Sigmoid colon (tissue), 6 donors: ENCODE measurements at regions not wholly inside any gene's neighbourhood (a gene's known extent, or its start where the extent isn't known, plus 50 kb on each side); places are given as distances from the start of the nearest gene placed in this dataset.

Experiments
- DNase-seq: peaks from one replicate; pipeline ENCODE4 v3.0.0-alpha.2; 2019
- H3K27ac ChIP-seq, 4 donors: fragments of 200-600 bp; sonication (generic); one replicate each; pipeline ENCODE4 v1.5.1; 2016 to 2019; ENCODE audit warnings: mild to moderate bottlenecking in 1 of 4
- H3K27me3 ChIP-seq, 3 donors: fragments of 200-600 bp; sonication (generic); one replicate each; pipeline ENCODE4 v1.5.1; 2019; ENCODE audit warnings: mild to moderate bottlenecking in 1 of 3
- H3K36me3 ChIP-seq, 4 donors: fragments of 200-600 bp; sonication (generic); one replicate each; pipeline ENCODE4 v1.5.1; 2016 to 2019
- H3K4me1 ChIP-seq, 4 donors: fragments of 200-600 bp; sonication (generic); one replicate each; pipeline ENCODE4 v1.5.1; 2017 to 2019
- H3K4me3 ChIP-seq, 4 donors: fragments of 200-600 bp; sonication (generic); one replicate each; pipeline ENCODE4 v1.5.1; 2017 to 2019; ENCODE audit warnings: mild to moderate bottlenecking in 2 of 4, moderate library complexity in 1 of 4
- H3K9me3 ChIP-seq, 4 donors: fragments of 200-600 bp in 3 of 4; sonication (generic) in 3 of 4; one replicate each; pipeline versions ENCODE4 v1.5.1 to v1.6.1; 2013 to 2019
- EP300 ChIP-seq, 4 donors: sonication (generic); formaldehyde crosslinking; IDR thresholded peaks; one replicate each; pipeline ENCODE4 v1.6.1; 2017; ENCODE audit warnings: antibody characterized with exemption in 4 of 4
- POLR2A ChIP-seq, 2 donors: fragments of 450-650 bp; IDR thresholded peaks; one replicate each; pipeline ENCODE4 v1.6.1; 2016; ENCODE audit warnings: antibody characterized with exemption in 2 of 2, mild to moderate bottlenecking in 2 of 2, moderate library complexity in 2 of 2
- POLR2AphosphoS5 ChIP-seq, 4 donors: sonication (generic); formaldehyde crosslinking; IDR thresholded peaks; one replicate each; pipeline ENCODE4 v1.6.1; 2017; ENCODE audit warnings: antibody characterized with exemption in 4 of 4
- WGBS, 2 donors: extraction: QIAGEN DNeasy Blood & Tissue Kit; methylation state at CpG; one replicate each; pipeline ENCODE4 v1.1.7; 2013; 5-methylcytosine and 5-hydroxymethylcytosine counted together
- intact Hi-C: fragments of 100-400 bp; cut with DNase I; formaldehyde crosslinking; loops from one replicate; pipeline ENCODE4 v1.15.1; 2023
- TF ChIP-seq, protein P1 (sequence below), 4 experiments: fragments of 450-650 bp in 3 of 4; fragments of 200-600 bp in 1 of 4; IDR thresholded peaks; one replicate each; pipeline ENCODE4 v1.5.1; 2016 to 2019; ENCODE audit warnings: antibody characterized with exemption in 4 of 4, mild to moderate bottlenecking in 3 of 4, moderate library complexity in 2 of 4
- donor health status: healthy with polysubstance abuse.
- donor health status: healthy.

DNA sequence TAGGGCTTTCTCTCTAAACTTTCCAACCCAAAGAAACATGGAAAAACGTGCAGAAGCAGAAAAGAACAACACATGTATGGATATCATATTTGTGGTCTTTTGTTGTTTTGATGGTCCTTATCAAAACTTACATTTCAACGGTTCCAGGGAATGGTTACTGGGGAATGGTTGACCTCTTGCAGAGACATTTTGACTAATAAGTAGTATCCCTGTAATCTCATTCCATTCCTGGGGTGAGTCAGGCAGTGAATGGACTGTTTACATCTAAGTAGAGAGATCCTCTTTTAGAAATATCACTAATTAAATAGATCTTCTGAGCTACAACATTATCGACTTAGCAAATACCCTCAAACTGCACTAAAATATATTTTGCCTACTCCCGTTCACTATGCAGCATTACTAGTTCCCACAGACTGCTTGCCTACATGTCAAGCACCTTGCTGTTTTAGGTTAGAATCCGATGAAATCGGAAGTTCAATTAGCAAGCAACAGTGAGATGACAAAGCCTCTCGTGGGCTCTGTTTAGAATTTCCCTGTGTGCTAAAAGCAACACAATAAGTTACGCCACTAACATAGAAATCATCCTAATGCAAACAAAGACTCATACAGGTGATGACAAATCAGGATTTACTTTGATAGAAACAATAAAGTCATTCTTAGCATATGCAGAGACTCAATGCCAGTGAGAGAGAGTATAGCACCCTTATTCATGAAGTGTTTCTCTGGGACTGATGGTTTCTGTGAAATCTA, 797.7 kb upstream of the ARGLU1 start:
- H3K36me3 ChIP-seq = no peaks in the 10 kb centered on the region

DNA sequence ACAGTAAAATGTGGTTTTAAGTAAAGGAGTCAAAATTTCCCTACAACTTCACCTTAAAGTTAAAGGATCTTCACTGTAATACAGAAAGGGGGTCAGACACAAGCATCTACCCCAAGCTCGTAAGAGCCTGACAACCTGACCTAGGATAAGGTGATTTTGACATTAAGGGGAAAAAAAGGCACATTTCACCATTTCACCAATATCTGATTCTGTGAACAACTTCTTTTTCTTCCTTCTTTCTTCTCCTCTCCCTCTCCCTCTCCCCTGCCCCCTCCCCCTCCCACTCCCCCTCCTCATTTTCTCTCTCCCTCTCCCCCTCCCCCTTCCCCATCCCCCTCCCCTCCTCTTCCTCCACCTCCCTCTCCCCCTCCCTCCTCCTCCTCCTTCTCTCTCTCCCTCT, 796.7 kb upstream of the ARGLU1 start:
- Histone ChIP-seq H3K27me3 (no peaks in the 10 kb centered on the region), H3K4me3 (no peak overlapping the region), H3K27ac (no peak overlapping the region), H3K9me3 (no peaks in the 10 kb centered on the region), H3K36me3 (no peaks in the 10 kb centered on the region), H3K4me1 (no peaks in the 10 kb centered on the region)
- intact Hi-C loops = no loop called here
- no peak for TF ChIP-seq POLR2AphosphoS5 (IDR thresholded peaks at IDR 0.05)
- TF ChIP-seq, protein P1, sequence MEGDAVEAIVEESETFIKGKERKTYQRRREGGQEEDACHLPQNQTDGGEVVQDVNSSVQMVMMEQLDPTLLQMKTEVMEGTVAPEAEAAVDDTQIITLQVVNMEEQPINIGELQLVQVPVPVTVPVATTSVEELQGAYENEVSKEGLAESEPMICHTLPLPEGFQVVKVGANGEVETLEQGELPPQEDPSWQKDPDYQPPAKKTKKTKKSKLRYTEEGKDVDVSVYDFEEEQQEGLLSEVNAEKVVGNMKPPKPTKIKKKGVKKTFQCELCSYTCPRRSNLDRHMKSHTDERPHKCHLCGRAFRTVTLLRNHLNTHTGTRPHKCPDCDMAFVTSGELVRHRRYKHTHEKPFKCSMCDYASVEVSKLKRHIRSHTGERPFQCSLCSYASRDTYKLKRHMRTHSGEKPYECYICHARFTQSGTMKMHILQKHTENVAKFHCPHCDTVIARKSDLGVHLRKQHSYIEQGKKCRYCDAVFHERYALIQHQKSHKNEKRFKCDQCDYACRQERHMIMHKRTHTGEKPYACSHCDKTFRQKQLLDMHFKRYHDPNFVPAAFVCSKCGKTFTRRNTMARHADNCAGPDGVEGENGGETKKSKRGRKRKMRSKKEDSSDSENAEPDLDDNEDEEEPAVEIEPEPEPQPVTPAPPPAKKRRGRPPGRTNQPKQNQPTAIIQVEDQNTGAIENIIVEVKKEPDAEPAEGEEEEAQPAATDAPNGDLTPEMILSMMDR (IDR thresholded peaks at IDR 0.05) = no peak
- TF ChIP-seq EP300 (IDR thresholded peaks at IDR 0.05) = no peak
- no peak for TF ChIP-seq POLR2A (IDR thresholded peaks at IDR 0.05)
- DNase-seq = no peak
- 65 to 96% methylated on average over 1 of the region's 1 CpG for WGBS, 2 donors

More for the DNA sequence above, 797.7 kb upstream of the ARGLU1 start:
- no peak overlapping the region for H3K27ac ChIP-seq
- H3K9me3 ChIP-seq = no peaks in the 10 kb centered on the region
- H3K4me3 ChIP-seq = no peak overlapping the region
- WGBS, 2 donors = 57 to 71% methylated on average over 8 of the region's 8 CpGs
- intact Hi-C loops = no loop called here
- TF ChIP-seq POLR2AphosphoS5 (IDR thresholded peaks at IDR 0.05) = no peak
- TF ChIP-seq, protein P1 (IDR thresholded peaks at IDR 0.05) = no peak
- DNase-seq = no peak
- no peaks in the 10 kb centered on the region for H3K27me3 ChIP-seq
- no peaks in the 10 kb centered on the region for H3K4me1 ChIP-seq

DNA sequence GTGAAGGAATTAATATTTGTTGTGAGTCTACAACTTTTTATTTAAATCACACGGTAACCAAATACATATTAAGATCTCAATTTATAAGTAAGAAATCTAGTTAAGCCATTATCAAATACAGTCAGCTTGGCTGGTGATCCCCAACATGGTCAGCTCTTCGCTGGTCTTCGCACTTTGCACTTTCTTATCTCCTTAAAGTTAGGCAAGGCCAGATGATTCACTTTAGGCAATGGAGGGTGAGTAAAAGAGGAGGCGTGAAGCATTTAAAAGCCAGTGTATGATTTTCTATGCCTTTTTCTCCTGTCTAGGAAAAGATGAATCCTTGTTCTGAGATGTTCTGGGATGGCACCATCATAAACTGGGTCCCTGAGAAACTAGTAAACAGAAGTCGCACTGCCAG, 793.7 kb upstream of the ARGLU1 start:
- WGBS, 2 donors = 78 to 86% methylated on average over 5 of the region's 5 CpGs
- no peak overlapping the region for H3K27ac ChIP-seq
- H3K4me1 ChIP-seq = no peaks in the 10 kb centered on the region
- intact Hi-C loops = no loop called here
- H3K27me3 ChIP-seq = no peaks in the 10 kb centered on the region
- no peak for DNase-seq
- no peak overlapping the region for H3K4me3 ChIP-seq
- no peaks in the 10 kb centered on the region for H3K9me3 ChIP-seq
- H3K36me3 ChIP-seq = no peaks in the 10 kb centered on the region
- TF ChIP-seq POLR2AphosphoS5 (IDR thresholded peaks at IDR 0.05) (no peak), POLR2A (IDR thresholded peaks at IDR 0.05) (no peak), EP300 (IDR thresholded peaks at IDR 0.05) (no peak)
- TF ChIP-seq, protein P1 (IDR thresholded peaks at IDR 0.05) = no peak

- intact Hi-C loops = no loop called here
- WGBS, 2 donors = 81 to 85% methylated on average over 1 of the region's 1 CpG
Observed at GRCh38 chr13:107360010-107360409, 792.1 kb upstream of the ARGLU1 start.

More at GRCh38 chr13:107360010-107360409, 792.1 kb upstream of the ARGLU1 start:
- no peak for TF ChIP-seq POLR2AphosphoS5 (IDR thresholded peaks at IDR 0.05)
- no peak for TF ChIP-seq EP300 (IDR thresholded peaks at IDR 0.05)
- TF ChIP-seq, protein P1 (IDR thresholded peaks at IDR 0.05) = no peak
- no peak for TF ChIP-seq POLR2A (IDR thresholded peaks at IDR 0.05)
- H3K9me3 ChIP-seq = no peaks in the 10 kb centered on the region
- H3K4me3 ChIP-seq = no peak overlapping the region
- H3K27me3 ChIP-seq = no peaks in the 10 kb centered on the region
- H3K4me1 ChIP-seq = no peaks in the 10 kb centered on the region
- no peaks in the 10 kb centered on the region for H3K36me3 ChIP-seq
- no peak for DNase-seq
- H3K27ac ChIP-seq = no peak overlapping the region
